ENCODE measurements at regions not wholly inside any gene's neighbourhood (a gene's known extent, or its start where the extent isn't known, plus 50 kb on each side); places are given as distances from the start of the nearest gene placed in this dataset.

DNA sequence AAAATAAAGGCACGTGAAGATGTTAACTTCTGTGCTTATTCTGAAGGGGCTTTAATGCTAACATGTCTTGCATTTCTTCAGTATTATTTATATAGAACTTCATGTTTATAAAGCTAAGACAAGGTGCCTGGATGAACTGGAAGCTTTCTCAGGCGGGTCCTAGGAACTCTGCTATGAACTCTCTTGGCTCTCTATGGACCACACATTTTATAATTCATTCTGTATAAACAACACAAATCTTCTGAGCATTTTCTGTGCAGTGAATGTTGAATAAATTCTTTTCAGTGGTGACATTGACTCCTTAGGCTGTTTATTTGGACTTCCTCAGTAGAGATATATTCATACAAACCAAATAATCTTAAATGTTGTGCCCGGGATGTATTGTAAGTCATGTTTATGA is 79.6 kb downstream of the TRIL start:
- no peak for FAIRE-seq

More for the DNA sequence above, 79.6 kb downstream of the TRIL start:
- Histone ChIP-seq H3K27ac (ENCODE audit: low read depth, low read length) (no peak overlapping the region), H4K20me1 (ENCODE audit: insufficient read depth, low read length) (no peaks in the 10 kb centered on the region), H3K4me3 (ENCODE audit: insufficient read depth, low read depth, low read length) (no peak overlapping the region), H3K9ac (ENCODE audit: low read length) (no peak overlapping the region), H3K4me1 (ENCODE audit: insufficient read depth, low read length) (no peaks in the 10 kb centered on the region), H3K9me3 (ENCODE audit: insufficient read depth, low read depth, low read length) (no peaks in the 10 kb centered on the region), H3K4me2 (ENCODE audit: low read length) (no peak overlapping the region), H3K27me3 (ENCODE audit: insufficient read depth, low read length) (peaks cover 5% of the 10 kb centered on the region), H2AFZ (ENCODE audit: low read depth, low read length) (no peak overlapping the region), H3K36me3 (ENCODE audit: insufficient read depth, low read length) (no peaks in the 10 kb centered on the region), H3K79me2 (ENCODE audit: insufficient read depth, low read length) (no peaks in the 10 kb centered on the region)
- Mint-ChIP-seq H3K27me3 (ENCODE audit: low read depth, unreplicated experiment) (peaks cover 3% of the 10 kb centered on the region), H3K27ac (ENCODE audit: unreplicated experiment) (peak overlapping the region; percentile 77), H3K36me3 (ENCODE audit: low read depth, unreplicated experiment) (no peaks in the 10 kb centered on the region), H3K4me1 (ENCODE audit: low read depth, unreplicated experiment) (no peaks in the 10 kb centered on the region), H3K9me3 (ENCODE audit: unreplicated experiment) (no peaks in the 10 kb centered on the region), H3K4me3 (ENCODE audit: unreplicated experiment) (no peak overlapping the region)
- no peak for DNase-seq (ENCODE audit: low read depth)
- no peak for TF ChIP-seq EZH2 (IDR thresholded peaks at IDR 0.05; ENCODE audit: insufficient read depth, low read length)
- TF ChIP-seq, protein P1, sequence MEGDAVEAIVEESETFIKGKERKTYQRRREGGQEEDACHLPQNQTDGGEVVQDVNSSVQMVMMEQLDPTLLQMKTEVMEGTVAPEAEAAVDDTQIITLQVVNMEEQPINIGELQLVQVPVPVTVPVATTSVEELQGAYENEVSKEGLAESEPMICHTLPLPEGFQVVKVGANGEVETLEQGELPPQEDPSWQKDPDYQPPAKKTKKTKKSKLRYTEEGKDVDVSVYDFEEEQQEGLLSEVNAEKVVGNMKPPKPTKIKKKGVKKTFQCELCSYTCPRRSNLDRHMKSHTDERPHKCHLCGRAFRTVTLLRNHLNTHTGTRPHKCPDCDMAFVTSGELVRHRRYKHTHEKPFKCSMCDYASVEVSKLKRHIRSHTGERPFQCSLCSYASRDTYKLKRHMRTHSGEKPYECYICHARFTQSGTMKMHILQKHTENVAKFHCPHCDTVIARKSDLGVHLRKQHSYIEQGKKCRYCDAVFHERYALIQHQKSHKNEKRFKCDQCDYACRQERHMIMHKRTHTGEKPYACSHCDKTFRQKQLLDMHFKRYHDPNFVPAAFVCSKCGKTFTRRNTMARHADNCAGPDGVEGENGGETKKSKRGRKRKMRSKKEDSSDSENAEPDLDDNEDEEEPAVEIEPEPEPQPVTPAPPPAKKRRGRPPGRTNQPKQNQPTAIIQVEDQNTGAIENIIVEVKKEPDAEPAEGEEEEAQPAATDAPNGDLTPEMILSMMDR (IDR thresholded peaks at IDR 0.05; ENCODE audit: insufficient read depth, low read depth, low read length), result no peak

All from astrocyte (in vitro differentiated cells and primary cell).